AG04449 (cell line): ENCODE measurements at regions not wholly inside any gene's neighbourhood (a gene's known extent, or its start where the extent isn't known, plus 50 kb on each side); places are given as distances from the start of the nearest gene placed in this dataset.

Source experiments
- CTCF ChIA-PET: fragments of 350-600 bp; formaldehyde crosslinking; extraction: SDS; loops from one replicate; lab custom pipeline; 2021; ENCODE audit warnings: antibody characterized with exemption; lab: Yijun Ruan, JAX
- POLR2A ChIA-PET: fragments of 400-600, 350-600 bp; formaldehyde crosslinking; extraction: SDS; loops from one replicate; lab custom pipeline; 2020; ENCODE audit warnings: antibody characterized with exemption, inconsistent platforms; lab: Yijun Ruan, JAX
- DNase-seq: peaks from one replicate; pipeline ENCODE4 v3.0.0-alpha.2; 2010; ENCODE audit warnings: low read depth, low spot score
- H3K4me3 ChIP-seq: 2 replicates; pipeline ENCODE4 v1.5.1; 2011; ENCODE audit warnings: low read depth, mild to moderate bottlenecking, control low read depth, low read length
- CTCF ChIP-seq: IDR thresholded peaks from one replicate; pipeline ENCODE4 v1.5.1; 2011; ENCODE audit warnings: mild to moderate bottlenecking, moderate library complexity, low read length, control low read depth, inconsistent platforms; ENCODE audit not compliant: insufficient read depth; ENCODE audit errors: missing control alignments

GRCh38 chr15:70495991-70496599 lies 267.3 kb downstream of the UACA start:
- no peak for DNase-seq
- H3K4me3 ChIP-seq, result no peak overlapping the region
- CTCF ChIA-PET, result interaction anchor here (0.9 to 2.1 kb wide), 3 partner anchors 8 to 73 kb away, joined by 3 to 7 read pairs (median 4); no protein-coding TSS in a partner anchor
- POLR2A ChIA-PET, result interaction anchor here (1.5 kb wide), 1 partner anchor 9 kb away, joined by 5 read pairs; no protein-coding TSS in a partner anchor
- TF ChIP-seq CTCF, result no peak

- peak; percentile 87 for DNase-seq
- no peak overlapping the region for H3K4me3 ChIP-seq
- POLR2A ChIA-PET, result interaction anchor here (1.5 kb wide), 1 partner anchor 10 kb away, joined by 5 read pairs; no protein-coding TSS in a partner anchor
- CTCF ChIA-PET, result interaction anchor here (1.4 to 2.1 kb wide), 2 partner anchors 29 to 74 kb away, joined by 3 to 4 read pairs; no protein-coding TSS in a partner anchor
- TF ChIP-seq CTCF, result no peak
These were observed 268.3 kb downstream of the UACA start for GRCh38 chr15:70494852-70495571.

GRCh38 chr15:70494517-70494851 lies 268.9 kb downstream of the UACA start:
- TF ChIP-seq CTCF, result no peak
- no peak overlapping the region; the same call in 1 of the 2 replicates for H3K4me3 ChIP-seq
- ChIA-PET POLR2A (no interaction called here), CTCF (no interaction called here)
- no peak for DNase-seq

GRCh38 chr15:70493787-70494516 lies 269.4 kb downstream of the UACA start:
- POLR2A ChIA-PET, result no interaction called here
- no peak for TF ChIP-seq CTCF
- H3K4me3 ChIP-seq, result no peak overlapping the region
- DNase-seq, result no peak
- CTCF ChIA-PET, result interaction anchor here (0.9 kb wide), 1 partner anchor 175 kb away, joined by 3 read pairs; no protein-coding TSS in a partner anchor

- DNase-seq, result no peak
- TF ChIP-seq CTCF, result no peak
- CTCF ChIA-PET, result interaction anchor here (0.9 kb wide), 1 partner anchor 175 kb away, joined by 3 read pairs; no protein-coding TSS in a partner anchor
- H3K4me3 ChIP-seq, result no peak overlapping the region
- POLR2A ChIA-PET, result interaction anchor here (1.0 kb wide), 1 partner anchor 47 kb away, joined by 3 read pairs; no protein-coding TSS in a partner anchor
These were observed 270.0 kb downstream of the UACA start for GRCh38 chr15:70493376-70493775.
